ENCODE measurements at regions not wholly inside any gene's neighbourhood (a gene's known extent, or its start where the extent isn't known, plus 50 kb on each side); places are given as distances from the start of the nearest gene placed in this dataset.

DNA sequence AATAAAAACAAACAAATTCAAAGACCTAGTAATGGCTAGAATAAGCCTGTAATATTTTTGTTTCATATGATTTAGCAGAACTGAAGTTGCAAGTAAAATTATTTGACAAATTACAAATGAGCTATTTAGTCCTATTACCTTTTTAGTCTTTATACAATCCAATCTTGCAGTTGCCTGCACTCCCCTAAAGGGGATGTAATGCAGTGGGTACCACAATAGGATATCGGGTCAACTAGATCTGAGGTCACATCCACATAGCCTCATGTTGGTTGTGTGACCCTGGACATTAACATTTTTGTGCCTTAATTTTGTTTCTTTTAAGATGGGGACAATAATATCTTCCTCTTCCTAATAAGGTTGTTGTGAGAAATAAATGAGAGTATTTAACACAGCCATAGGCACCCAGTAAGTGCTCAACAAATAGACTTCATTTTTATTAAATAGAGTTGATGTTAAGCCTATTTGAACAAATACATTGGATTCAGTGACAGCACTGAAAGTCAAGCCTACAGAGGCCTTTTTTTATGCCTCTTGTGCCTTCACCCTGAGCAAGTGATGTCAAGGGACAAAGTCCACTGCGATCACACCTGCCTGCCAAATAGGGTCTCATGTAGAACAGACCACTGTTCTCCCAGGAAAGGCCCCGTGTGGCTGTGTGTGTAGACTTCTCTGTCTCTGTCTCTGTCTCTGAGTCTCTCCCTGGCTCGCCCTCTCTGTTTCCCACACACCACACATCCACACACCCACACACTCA, 124.8 kb downstream of the EVX1 start:
- DNase-seq: no peak

DNA sequence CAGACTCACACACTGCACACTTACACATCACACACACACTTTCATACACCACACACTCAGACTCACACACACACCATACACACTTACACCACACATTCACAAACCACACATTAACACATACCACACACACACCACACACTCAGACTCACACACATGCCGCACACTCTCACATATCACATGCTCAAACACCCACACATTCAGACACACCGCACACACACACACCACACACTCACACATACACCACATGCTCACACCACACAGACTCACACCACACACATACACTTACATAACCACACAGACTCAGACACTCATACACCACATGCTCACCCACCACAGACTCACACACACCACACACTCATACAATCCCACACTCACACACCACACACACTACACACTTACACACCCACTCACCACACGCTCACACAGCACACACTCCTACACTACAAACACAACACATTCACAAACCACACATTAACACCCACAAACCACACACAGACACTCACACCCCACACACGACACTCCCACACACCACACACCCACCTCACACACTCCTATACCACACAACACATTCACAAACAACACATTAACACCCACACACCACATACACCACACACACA, 125.4 kb downstream of the EVX1 start:
- DNase-seq: no peak

DNA sequence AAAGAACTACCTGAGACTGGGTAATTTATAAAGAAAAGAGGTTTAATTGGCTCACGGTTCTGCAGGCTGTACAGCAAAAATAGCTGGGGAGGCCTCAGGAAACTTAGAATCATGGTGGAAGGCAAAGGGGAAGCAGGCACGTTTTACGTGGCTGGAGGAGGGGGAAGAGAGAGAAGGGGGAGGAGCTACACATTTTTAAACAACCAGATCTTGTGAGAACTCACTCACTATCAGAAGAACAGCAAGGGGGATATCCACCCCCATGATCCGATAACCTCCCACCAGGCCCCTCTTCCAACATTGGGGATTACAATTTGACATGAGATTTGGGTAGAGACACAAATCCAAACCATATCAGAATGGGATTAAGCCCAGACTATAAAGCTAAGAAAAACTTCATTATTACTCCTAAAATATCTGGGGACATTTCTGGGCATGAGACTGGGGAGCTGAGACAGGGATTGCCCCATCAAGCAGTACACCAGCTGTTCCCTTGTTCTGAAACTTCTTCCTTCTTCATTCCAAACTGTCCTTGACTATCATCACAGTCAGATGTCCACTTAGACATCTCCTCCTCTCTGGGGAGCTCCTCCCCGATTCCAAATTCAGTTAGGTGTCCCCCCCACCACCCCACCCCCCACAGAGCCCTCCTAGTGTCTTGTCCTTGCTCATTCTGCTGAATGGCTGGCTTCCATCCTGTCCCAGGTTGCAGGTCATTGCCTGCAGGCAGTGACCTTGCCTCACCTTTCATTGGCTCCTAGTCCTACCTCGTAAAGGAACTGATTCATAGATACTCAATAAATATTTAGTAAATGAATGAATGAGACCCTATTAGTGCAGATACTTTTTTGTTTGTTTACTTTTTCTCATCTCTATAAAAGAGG, 132.6 kb downstream of the EVX1 start:
- DNase-seq: no peak

DNA sequence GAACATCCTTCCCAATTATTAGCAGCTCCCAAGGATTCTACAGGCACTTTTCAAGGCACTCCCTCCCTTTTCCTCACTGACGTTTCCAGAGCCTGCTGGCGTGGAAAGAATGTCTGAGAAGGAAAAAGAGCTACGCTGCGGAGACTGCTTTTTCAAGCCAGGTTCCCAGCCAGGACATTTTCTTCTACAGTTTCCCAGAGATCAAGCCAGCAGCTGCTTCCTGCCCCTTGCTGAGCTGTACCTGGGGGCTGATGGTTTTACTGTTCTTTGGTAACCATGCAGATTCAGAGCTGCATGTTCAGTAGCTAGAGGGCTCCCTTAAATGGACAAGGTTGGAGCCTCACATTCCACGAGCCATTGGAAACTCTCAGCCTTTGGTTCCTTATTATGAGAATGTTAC, 133.4 kb downstream of the EVX1 start:
- no peak for DNase-seq

DNA sequence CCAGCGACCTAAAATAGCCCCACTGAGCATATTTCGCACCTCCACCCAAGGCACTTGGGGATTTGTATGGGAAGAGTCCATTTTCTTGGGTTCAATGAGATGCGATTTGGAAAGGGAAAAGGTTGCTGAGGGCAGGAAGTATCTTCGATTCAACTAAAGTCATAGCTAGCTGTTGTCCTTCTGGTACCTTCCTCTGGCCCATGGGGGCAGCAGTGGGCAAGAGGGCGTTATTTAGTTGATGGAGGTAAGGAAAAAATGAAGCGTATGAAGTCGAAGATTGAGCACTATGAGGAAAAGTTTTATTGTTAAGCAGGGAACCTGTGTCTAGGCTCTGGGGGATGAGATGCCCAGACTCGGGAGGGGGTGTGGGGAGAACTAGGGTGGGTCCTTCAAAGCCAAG, 135.4 kb downstream of the EVX1 start:
- DNase-seq: no peak

DNA sequence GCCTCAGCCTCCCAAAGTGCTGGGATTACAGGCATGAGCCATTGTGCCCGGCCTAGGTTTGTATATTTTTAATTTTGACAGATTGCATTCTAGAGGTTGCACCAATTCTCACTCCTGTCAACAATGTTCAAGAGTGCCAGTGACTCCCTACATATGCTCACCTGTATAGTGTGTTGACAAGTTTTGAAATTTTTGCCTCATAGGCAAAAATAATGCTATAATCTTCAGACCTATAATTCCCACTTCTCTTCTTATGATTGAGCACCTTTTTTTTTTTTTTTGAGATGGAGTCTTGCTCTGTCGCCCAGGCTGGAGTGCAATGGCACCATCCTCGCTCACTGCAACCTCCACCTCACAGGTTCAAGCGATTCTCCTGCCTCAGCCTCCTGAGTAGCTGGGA, 139.7 kb downstream of the EVX1 start:
- no peak for DNase-seq

DNA sequence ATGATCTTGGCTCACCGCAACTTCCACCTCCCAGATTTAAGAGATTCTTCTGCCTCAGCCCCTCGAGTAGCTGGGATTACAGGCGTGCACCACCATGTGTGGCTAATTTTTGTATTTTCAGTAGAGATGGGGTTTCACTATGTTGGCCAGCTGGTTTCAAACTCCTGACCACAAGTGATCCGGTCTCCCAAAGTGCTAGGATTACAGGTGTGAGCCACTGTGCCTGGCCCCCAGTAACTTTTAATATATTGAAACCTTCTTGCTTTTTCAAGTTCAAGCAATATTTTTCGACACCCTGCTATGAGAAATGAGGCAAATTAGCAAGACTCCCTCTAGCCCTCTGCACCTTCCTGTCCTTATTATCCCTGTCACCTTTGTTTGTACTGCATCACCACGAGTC, 144.0 kb downstream of the EVX1 start:
- no peak for DNase-seq

DNA sequence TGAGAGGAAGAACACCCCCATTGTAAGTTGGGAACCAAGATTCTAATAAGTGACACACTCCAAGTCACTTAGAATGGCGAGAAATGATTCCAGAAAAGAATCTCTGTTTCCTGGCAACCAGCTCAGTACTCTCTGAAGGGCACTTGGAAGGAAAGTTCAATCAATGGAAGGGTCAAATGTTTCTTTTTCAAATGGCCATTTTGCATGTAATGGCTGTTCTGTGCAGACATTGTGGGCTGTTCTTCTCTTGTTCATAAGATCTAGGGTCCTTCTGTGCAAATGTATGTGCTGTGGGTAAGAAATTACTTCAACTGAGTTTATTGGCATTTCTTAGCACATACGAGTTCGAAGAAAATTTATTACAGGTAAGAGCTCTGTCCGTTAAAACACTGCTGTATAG, 145.3 kb downstream of the EVX1 start:
- DNase-seq: no peak

DNA sequence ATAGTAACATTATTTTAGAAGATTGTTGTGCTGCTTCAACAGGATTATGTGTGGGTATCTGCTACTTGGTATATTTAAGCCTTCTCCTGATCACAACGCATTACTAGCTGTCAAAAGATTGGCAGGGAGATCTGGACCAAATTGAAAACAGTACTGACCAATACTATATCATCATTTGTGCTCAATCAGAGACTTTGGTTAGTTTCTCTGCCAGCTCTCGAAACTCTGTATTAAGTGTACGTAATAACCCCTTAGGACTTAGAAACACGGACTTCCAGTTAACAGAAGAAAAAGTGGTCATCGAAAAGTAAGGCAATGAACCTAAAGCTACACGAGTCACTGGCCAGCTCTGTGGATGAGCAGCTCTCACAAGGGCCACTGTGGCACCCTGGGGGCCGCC, 146.0 kb downstream of the EVX1 start:
- DNase-seq: no peak

DNA sequence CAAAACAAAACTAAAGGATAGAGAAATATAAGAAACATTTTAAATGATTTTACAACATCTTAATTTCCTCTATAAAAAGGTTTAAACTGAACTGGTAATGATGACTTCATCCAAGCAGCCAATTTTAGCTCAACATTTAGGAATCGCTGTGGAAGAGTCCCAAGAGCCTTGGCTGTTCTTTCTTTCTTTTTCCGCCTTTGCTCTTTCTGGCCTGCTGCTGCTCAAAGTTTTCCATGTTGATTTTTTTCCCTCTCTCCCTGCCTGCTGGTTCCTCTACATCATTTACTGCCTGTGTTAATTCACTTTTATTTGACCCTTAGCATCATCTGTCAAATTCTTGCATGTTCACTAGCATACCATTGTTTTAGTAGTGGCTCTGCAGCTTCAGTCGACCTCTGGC, 146.9 kb downstream of the EVX1 start:
- DNase-seq: no peak

DNA sequence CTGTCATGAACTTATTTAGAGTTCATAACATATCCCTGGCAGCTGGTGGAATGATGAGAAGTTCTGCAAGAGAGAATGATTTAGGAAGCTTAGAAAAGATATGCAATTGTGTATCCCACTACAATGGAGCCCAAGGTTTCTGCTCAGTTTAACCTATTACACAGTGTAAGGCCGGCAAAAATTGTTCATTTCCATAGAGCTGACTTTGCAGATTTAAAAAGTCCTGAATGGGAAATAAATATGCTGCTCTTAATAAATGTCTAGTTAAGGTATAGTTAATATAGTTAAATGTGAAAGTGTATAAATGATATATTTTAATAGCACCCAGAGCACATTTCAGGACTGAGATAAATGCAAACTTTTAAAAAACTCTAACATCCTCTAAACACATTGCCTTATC, 149.9 kb downstream of the EVX1 start:
- no peak for DNase-seq

DNA sequence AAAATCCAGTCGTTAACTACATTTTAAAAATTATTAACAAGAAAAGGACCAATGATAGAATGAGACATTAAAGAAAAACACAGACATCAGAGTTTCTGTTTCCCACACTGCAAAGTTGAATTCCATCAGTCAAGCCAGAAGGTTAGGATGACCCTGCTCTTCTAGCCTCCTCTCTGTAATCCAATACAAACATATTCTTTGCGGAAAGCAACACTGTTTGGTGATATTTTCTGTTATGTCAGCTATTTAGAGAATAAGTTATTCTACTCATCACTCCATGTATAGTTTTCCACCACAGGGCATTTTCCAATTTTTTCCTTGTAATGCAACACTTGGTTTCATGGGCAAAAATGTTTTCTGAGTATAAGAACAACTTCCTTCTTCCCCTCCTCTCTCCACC, 152.3 kb downstream of the EVX1 start:
- no peak for DNase-seq

DNA sequence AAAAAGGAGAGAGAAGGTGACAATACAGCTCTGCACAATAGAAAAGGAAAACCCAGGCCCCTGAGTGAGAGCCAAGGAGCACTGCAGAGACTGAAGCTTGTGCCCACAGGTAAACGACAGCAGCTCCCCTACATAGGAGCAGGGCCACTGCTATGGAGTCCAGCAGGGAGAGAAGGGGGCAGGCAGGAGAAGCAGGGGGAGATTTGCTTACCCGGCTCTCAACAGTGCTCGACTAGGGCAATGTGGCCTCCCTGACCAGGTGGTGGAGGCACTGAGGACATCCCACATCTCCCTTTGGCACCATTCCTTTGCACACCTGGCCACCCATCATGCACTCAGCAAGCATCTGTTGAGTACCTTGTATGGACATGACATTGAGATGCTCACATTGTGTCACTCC, 153.0 kb downstream of the EVX1 start:
- DNase-seq: no peak

DNA sequence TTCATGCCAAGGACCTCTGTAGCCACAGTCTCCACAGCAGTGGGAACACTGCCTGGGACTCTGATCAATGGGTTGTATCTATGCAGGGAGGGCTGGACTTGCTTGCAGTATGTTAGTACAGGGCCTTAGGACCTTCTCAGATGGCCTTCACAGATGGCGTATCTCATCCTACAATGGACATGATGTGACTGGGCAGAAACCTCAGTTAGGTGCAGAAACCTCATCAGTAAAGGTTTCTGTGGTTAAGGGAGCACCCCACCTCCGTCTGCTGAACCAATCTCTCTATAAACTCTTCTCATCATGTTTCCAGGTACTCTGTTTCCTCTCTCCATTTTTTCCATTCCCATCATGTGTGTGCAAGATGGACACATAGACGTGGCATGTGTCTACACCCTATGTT, 154.9 kb downstream of the EVX1 start:
- DNase-seq: no peak

DNA sequence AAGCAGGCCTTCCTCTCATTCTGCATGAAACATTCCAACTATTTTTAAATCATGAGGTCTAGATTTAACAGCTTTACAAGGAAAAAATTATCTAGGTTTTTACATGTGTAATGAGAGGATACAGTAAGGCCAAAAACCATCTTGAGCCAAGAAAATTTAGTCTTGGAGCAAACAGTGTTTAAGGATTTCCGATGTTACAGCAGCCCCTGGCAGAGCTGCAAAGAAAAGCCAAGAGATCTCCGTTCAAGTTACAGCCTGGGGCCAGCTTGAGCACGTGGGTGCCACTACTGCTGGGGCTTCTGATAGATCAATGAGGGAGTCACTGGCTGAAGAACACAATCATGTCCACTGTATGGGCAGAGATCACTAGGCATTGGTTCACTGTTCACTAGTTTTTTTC, 156.2 kb downstream of the EVX1 start:
- no peak for DNase-seq

DNA sequence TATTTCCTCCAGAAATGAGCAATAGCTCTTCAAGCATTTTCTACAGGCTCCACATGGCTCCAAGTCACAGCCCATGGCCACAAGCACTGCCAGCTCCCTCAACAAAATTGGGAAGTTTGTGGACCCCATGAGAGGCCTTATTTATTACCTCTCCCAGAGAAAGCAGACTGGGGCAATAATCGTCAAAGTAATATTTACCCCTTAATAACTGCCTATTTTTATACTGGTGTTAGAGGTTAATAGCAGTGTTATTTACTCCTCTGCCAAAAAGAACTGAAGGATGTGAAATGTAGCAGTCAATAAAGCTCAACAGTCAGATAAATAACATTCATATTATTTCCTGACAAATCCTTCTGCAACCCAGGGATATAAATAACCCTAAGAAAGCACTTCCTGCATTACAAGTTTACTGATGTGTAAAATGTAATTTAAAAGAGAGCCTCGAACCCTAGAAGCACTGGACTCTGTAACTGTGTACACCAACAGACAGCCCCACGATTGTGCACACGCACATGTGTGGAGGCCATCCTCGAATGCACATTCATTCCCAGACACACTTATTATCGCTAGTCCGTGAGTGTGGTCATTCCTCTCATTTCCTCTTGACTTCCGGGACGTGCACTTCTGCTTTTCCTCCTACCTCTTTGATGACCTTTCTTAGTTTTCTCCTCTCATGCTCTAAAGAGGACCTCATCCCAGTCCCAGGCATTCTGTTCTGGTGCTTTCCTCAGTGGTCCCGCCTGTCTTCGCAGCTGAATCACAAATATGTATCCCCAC, 157.4 kb downstream of the EVX1 start:
- no peak for DNase-seq

DNA sequence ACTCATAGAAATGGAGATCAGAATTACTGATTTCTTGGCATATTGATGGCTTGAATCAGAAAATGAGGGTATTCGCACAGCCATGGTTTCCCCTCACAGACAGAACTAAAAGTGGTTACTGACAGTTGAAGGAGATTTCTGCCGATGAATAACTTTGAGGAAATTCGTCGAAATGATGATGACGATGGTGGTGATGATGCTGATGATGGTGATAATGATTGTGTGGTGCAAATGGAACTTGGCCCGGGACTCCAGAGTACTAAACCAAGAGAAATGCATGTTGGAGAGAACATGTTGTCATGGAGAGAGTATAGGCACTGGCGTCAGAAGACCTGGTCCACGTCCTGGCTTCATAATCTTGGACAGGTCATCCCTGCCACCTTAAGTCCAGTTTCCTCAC, 163.2 kb downstream of the EVX1 start:
- no peak for DNase-seq

DNA sequence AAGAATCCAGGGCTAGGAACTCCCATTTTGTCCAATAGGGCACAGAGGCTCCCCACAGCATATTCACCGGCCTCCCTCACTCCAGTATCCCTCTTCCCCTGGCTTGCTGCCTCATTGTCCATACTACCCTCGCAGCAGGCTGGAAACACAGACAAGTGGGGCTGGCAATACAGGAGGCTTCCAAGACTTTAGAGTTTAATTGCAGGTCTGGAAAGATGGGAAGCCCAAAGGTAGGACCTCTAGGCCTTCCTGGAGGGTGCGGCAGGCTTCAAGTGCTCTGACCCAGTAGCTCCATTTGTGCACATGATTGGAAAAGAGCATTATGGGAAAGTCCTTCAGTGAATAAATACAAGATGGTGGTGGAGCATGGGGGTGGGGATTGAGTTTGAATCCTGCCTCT, 166.7 kb downstream of the EVX1 start:
- no peak for DNase-seq

DNA sequence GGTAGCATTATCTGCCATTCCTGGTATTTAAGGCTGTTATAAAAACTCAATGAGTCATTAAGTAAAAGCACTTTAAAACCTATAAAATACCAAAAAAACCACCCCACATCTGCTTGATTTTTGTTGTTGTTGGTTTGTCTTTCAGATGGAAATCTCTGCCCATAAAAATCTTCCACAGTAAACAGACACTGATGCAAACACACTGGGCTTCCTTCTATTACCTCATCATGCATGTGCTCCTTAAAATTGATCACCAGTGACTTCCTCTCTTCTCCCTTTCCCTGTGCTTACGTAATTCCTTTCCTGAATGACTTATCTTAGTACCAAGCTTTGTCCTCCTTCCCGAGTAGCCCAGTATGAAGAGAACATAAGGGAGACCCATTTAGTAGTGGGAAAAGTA, 167.2 kb downstream of the EVX1 start:
- no peak for DNase-seq

DNA sequence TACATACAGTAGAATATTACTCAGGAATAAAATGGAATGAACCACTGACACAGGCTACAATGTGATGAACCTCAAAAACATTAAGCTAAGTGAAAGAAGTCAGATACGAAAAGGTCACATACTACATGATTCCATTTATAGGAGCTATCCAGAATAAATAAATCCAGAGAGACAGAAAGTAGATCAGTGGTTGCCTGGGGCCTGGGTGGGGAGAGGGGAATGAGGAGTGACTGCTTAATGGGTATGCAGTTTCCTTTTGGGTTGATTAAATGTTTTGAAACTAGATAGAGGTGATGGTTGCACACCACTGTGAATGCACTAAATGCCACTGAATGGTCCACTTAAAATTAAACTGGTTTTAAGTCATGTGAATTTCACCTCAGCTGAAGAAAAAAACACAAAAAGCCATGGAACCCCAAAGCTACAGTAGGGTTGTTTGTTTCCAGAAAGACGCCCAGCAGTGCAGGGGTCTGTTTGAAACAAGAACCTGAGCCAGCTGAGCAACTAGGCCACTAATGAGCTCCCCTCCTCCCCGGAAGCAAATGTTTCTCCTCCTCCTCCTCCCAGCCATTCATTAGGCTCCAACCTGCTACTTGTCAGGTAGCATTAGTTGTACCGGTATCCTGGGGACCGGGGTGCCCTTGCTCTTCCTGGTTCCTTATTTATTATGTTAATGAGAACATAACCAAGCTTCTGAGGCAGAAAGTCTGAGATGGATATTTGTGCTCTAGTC, 168.4 kb downstream of the EVX1 start:
- DNase-seq: no peak

DNA sequence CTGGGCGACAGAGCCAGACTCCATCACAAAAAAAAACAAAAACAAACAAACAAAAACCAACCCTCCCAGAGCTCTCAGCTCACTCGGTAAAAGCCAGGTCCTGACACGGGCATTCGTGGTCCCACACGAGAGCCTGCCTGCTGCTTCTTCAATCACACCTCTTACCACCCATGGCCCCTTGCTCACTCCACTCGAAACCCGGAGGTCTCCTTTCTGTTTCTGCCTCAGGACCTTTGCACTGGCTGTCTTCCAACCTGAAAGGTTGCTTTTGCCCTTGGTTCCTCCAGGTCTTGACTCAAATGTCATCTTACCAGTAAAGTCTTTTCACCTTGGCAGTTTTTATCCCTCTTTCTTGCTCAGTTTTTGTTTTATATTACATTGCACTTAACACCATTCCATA, 169.6 kb downstream of the EVX1 start:
- DNase-seq: no peak

DNA sequence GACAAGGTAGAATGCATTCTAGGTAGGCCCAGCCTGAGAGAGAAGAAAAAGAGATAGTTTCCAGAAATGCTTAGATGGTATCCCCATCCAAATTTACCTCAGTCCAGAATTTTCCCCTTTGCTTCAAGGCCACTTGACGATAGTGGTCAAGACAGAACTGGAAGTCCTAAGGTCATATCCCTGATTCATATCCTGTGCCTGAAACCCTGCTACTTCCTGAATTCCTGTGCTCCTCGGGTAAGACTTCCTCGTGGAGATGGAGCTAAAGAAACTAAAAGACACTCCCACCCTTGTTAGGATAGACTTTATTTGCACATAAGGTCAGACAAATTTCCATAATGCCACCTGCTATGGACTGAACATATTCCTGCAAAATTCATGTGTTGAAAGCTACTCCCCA, 175.9 kb downstream of the EVX1 start:
- no peak for DNase-seq

All from DMS 273 treated with DMSO at 0.1 percent for 48 hours (cell line).